Tibial nerve (tissue), 4 donors: ENCODE measurements at regions not wholly inside any gene's neighbourhood (a gene's known extent, or its start where the extent isn't known, plus 50 kb on each side); places are given as distances from the start of the nearest gene placed in this dataset.

ENCODE experiments used
- DNase-seq, 2 donors: peaks; one replicate each; pipeline ENCODE4 v3.0.0-alpha.2; 2019; ENCODE audit warnings: low spot score in 2 of 2
- H3K27ac ChIP-seq, 4 donors: fragments of 200-600 bp; sonication (generic) in 3 of 4; one replicate each; pipeline ENCODE4 v1.5.1; 2017 to 2019; ENCODE audit warnings: mild to moderate bottlenecking in 1 of 4
- H3K27me3 ChIP-seq, 2 donors: fragments of 200-600 bp; sonication (generic) in 1 of 2; one replicate each; pipeline versions ENCODE4 v1.5.1 to v1.6.0; 2017 to 2019
- H3K36me3 ChIP-seq, 3 donors: fragments of 200-600 bp; sonication (generic); one replicate each; pipeline ENCODE4 v1.5.1; 2018 to 2019
- H3K4me1 ChIP-seq, 4 donors: fragments of 200-600 bp; sonication (generic) in 3 of 4; one replicate each; pipeline ENCODE4 v1.5.1; 2017 to 2019
- H3K4me3 ChIP-seq, 4 donors: fragments of 200-600 bp; sonication (generic) in 3 of 4; one replicate each; pipeline ENCODE4 v1.5.1; 2017 to 2019; ENCODE audit warnings: mild to moderate bottlenecking in 1 of 4, moderate library complexity in 1 of 4
- H3K9me3 ChIP-seq, 4 donors: fragments of 200-600 bp; sonication (generic) in 3 of 4; one replicate each; pipeline ENCODE4 v1.5.1; 2017 to 2019
- EP300 ChIP-seq, 2 donors: sonication (generic); formaldehyde crosslinking; IDR thresholded peaks; one replicate each; pipeline ENCODE4 v1.6.1; 2017; ENCODE audit warnings: antibody characterized with exemption in 2 of 2, mild to moderate bottlenecking in 1 of 2
- POLR2A ChIP-seq, 2 donors: fragments of 450-650 bp; IDR thresholded peaks; one replicate each; pipeline ENCODE4 v1.6.1; 2017; ENCODE audit warnings: antibody characterized with exemption in 2 of 2, mild to moderate bottlenecking in 2 of 2, moderate library complexity in 2 of 2
- WGBS, 2 donors: methylation state at CpG; one replicate each; pipeline ENCODE4 v1.1.5; 2018; 5-methylcytosine and 5-hydroxymethylcytosine counted together
- TF ChIP-seq, protein P1 (sequence below), 5 experiments: fragments of 200-600 bp in 3 of 5; fragments of 450-650 bp in 2 of 5; sonication (generic) in 3 of 5; IDR thresholded peaks; one replicate each; pipeline ENCODE4 v1.5.1; 2016 to 2019; ENCODE audit warnings: antibody characterized with exemption in 5 of 5, mild to moderate bottlenecking in 3 of 5, moderate library complexity in 2 of 5

- TF ChIP-seq EP300 (IDR thresholded peaks at IDR 0.05) (no peak), POLR2A (IDR thresholded peaks at IDR 0.05) (no peak)
- TF ChIP-seq, protein P1, sequence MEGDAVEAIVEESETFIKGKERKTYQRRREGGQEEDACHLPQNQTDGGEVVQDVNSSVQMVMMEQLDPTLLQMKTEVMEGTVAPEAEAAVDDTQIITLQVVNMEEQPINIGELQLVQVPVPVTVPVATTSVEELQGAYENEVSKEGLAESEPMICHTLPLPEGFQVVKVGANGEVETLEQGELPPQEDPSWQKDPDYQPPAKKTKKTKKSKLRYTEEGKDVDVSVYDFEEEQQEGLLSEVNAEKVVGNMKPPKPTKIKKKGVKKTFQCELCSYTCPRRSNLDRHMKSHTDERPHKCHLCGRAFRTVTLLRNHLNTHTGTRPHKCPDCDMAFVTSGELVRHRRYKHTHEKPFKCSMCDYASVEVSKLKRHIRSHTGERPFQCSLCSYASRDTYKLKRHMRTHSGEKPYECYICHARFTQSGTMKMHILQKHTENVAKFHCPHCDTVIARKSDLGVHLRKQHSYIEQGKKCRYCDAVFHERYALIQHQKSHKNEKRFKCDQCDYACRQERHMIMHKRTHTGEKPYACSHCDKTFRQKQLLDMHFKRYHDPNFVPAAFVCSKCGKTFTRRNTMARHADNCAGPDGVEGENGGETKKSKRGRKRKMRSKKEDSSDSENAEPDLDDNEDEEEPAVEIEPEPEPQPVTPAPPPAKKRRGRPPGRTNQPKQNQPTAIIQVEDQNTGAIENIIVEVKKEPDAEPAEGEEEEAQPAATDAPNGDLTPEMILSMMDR (IDR thresholded peaks at IDR 0.05), result no peak
- no peaks in the 10 kb centered on the region for H3K4me1 ChIP-seq
- H3K9me3 ChIP-seq, result no peaks in the 10 kb centered on the region
- no peak overlapping the region for H3K27ac ChIP-seq
- DNase-seq, result no peak
- no peaks in the 10 kb centered on the region for H3K27me3 ChIP-seq
- no peak overlapping the region for H3K4me3 ChIP-seq
- WGBS, 2 donors, result 78 to 79% methylated on average over 3 of the region's 3 CpGs
- no peaks in the 10 kb centered on the region for H3K36me3 ChIP-seq
These were observed 505.5 kb downstream of the MAT2B start for GRCh38 chr5:164010900-164011299.

DNA sequence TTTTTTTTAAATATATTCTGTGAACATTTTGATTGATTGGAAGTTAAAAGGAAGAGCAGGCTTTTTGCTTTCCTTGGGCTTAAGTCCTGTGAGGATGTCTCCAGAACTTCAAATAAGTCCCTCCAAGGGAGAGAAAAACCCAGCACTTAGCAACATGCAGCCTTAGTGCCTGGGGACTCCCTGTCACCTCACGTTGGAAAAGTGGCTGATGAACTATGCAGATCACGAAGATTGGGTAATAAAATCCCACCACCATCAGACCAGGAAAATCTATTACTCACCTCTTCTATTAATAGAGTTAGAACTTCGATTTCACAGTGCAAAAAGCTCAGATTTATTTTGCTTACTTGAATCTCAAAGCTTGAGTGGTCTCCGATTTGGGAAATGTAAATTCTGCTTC lies 507.0 kb downstream of the MAT2B start:
- no peak overlapping the region for H3K4me3 ChIP-seq
- H3K4me1 ChIP-seq, result no peaks in the 10 kb centered on the region
- WGBS, 2 donors, result 33 to 38% methylated on average over 4 of the region's 4 CpGs
- TF ChIP-seq, protein P1 (IDR thresholded peaks at IDR 0.05), result no peak
- TF ChIP-seq POLR2A (IDR thresholded peaks at IDR 0.05), result no peak
- TF ChIP-seq EP300 (IDR thresholded peaks at IDR 0.05), result no peak
- H3K27me3 ChIP-seq, result no peaks in the 10 kb centered on the region
- DNase-seq, result no peak
- no peak overlapping the region for H3K27ac ChIP-seq
- no peaks in the 10 kb centered on the region for H3K9me3 ChIP-seq
- H3K36me3 ChIP-seq, result no peaks in the 10 kb centered on the region

DNA sequence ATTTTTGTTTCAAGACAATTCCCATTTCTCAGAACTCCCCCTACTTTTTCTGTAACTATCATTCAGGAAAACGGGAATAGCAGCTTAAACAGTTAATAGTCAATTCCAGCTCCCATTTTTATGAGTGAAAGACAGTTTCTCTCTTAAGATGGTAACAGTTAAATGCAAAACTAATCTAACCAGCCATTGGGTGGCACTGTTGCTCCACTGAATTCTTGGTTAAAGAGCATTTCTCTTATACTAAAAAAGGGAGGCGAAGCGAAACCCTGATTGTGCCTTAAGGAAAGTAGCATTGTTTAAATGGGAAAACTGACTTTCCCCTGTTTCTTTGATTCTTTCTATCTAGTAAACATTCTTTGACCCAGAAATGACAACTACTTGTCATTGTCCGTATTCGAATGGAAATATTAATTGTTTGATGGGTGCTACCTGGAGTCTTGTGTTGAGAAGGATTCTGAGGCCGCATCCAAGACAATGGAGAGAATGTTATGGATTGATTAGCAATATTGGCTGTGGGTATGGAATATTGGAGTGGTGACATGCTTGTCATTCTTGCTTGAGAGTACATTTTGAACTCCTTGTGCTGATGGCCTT lies 507.8 kb downstream of the MAT2B start:
- Histone ChIP-seq H3K27me3 (no peaks in the 10 kb centered on the region), H3K4me3 (no peak overlapping the region), H3K27ac (no peak overlapping the region), H3K4me1 (no peaks in the 10 kb centered on the region), H3K36me3 (no peaks in the 10 kb centered on the region), H3K9me3 (no peaks in the 10 kb centered on the region)
- peak; percentile 17 to 55 for DNase-seq
- TF ChIP-seq EP300 (IDR thresholded peaks at IDR 0.05) (no peak), POLR2A (IDR thresholded peaks at IDR 0.05) (no peak)
- TF ChIP-seq, protein P1 (IDR thresholded peaks at IDR 0.05), result peak; percentile 27 to 59 (median 56)
- WGBS, 2 donors, result 51 to 54% methylated on average over 6 of the region's 6 CpGs

DNA sequence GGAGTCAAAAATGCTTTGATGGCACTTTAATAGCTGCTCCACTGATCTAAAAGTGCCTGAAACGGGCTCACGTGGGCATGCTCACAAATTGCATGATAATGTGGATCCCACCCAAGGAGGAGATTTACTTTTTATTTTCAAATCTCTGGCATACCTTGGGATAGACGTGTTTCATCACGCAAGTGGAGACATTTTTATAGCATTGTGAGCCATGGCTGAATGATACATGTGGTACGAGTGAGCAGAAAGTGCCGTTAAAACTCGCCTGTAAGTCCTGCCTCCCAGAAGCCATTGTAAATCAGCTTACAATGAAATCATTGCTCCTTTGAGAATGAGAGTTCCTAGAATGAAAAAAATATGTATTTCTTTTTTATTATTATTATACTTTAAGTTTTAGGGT lies 514.7 kb downstream of the MAT2B start:
- no peak overlapping the region for H3K27ac ChIP-seq
- H3K4me1 ChIP-seq, result no peaks in the 10 kb centered on the region
- 67% methylated on average over 7 of the region's 7 CpGs for WGBS, 2 donors
- no peaks in the 10 kb centered on the region for H3K27me3 ChIP-seq
- no peak overlapping the region for H3K4me3 ChIP-seq
- TF ChIP-seq, protein P1 (IDR thresholded peaks at IDR 0.05), result no peak
- TF ChIP-seq POLR2A (IDR thresholded peaks at IDR 0.05), result no peak
- no peak for TF ChIP-seq EP300 (IDR thresholded peaks at IDR 0.05)
- no peaks in the 10 kb centered on the region for H3K9me3 ChIP-seq
- no peak for DNase-seq
- H3K36me3 ChIP-seq, result no peaks in the 10 kb centered on the region

DNA sequence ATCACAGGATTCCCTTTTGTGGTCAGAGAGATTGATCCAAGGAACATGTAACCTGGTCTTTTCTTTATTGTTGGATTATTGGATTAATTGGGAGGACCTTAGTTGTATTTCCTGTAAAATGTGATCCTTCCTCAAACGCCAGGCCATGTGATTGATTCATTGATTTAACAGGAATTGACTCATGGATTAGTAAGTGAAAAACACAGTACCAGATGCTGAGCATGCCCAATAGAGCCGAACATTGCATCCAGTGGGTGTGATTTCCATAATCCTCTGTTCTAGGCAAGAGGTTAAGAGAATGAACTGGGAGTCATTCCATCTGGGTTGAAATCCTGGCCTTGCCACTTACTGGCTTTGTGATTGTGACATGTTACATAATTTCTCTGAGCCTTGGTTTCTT lies 522.3 kb downstream of the MAT2B start:
- DNase-seq, result no peak
- Histone ChIP-seq H3K4me1 (no peaks in the 10 kb centered on the region), H3K27me3 (no peaks in the 10 kb centered on the region), H3K27ac (no peak overlapping the region), H3K36me3 (no peaks in the 10 kb centered on the region), H3K4me3 (no peak overlapping the region), H3K9me3 (no peaks in the 10 kb centered on the region)
- no peak for TF ChIP-seq EP300 (IDR thresholded peaks at IDR 0.05)
- TF ChIP-seq POLR2A (IDR thresholded peaks at IDR 0.05), result no peak
- TF ChIP-seq, protein P1 (IDR thresholded peaks at IDR 0.05), result no peak
- WGBS, 2 donors, result 67 to 70% methylated on average over 2 of the region's 2 CpGs
